K562 (cell line): ENCODE measurements at regions not wholly inside any gene's neighbourhood (a gene's known extent, or its start where the extent isn't known, plus 50 kb on each side); places are given as distances from the start of the nearest gene placed in this dataset.

Experiments
- ATAC-seq: fragments of 200-7000 bp; cut with Tn5 transposase; 3 replicates; pipeline ENCODE4 v1.9.1; 2020; ENCODE audit warnings: moderate library complexity
- BruUV-seq: library from RNA; stranded (reverse); fragments of 400-500 nt; replicated peaks from 2 replicates; lab custom pipeline; 2021; lab: Mats Ljungman, UMichigan
- CTCF ChIA-PET: fragments of 300-600 bp; formaldehyde crosslinking; extraction: SDS; loops from one replicate; lab custom pipeline; 2021; ENCODE audit warnings: low intra/inter-chr PET ratio; lab: Yijun Ruan, JAX
- POLR2A ChIA-PET: fragments of 300-600, 350-650 bp; sonication (Branson Sonifier 250); formaldehyde crosslinking; extraction: SDS; loops from one replicate; lab custom pipeline; 2021; ENCODE audit warnings: antibody characterized with exemption, inconsistent platforms; lab: Yijun Ruan, JAX
- DNase-seq, 4 experiments: peaks; one replicate each; pipeline versions ENCODE4 v3.0.0 to v3.0.0-alpha.2; 2011 to 2018; ENCODE audit warnings: low spot score in 3 of 4, mixed read lengths in 3 of 4; ENCODE audit errors: extremely low read depth in 1 of 4
- FAIRE-seq: peaks from 2 replicates; lab custom pipeline; 2011; peaks lifted over from hg19 to GRCh38; lab: Jason Lieb, UNC
- H2AFZ ChIP-seq: 2 replicates; pipeline ENCODE4 v1.6.0; 2011; ENCODE audit warnings: low read depth, low read length, control low read depth, inconsistent platforms
- H3K27ac ChIP-seq: fragments of 200-600 bp; 3 replicates; pipeline ENCODE4 v1.8.0; 2011; ENCODE audit warnings: low read depth, mild to moderate bottlenecking, control low read depth, inconsistent platforms, low read length, moderate library complexity, mixed read lengths; ENCODE audit errors: extremely low read depth
- H3K27me3 ChIP-seq, 2 experiments: fragments of 300-600 bp in 1 of 2; 2 replicates in 1 of 2; 3 replicates in 1 of 2; pipeline versions ENCODE4 v1.6.0 to v1.8.0; 2011; ENCODE audit warnings: inconsistent platforms in 2 of 2, low read length in 2 of 2, mild to moderate bottlenecking in 1 of 2, mixed read lengths in 1 of 2, moderate library complexity in 1 of 2; ENCODE audit not compliant: control insufficient read depth in 2 of 2, insufficient read depth in 2 of 2
- H3K36me3 ChIP-seq: fragments of 300-600 bp; 3 replicates; pipeline ENCODE4 v1.8.0; 2011; ENCODE audit warnings: mild to moderate bottlenecking, low read length, inconsistent platforms; ENCODE audit not compliant: control insufficient read depth, insufficient read depth
- H3K4me1 ChIP-seq, 2 experiments: fragments of 200-600 bp in 1 of 2; replicated peaks in 1 of 2; 2 replicates in 1 of 2; 3 replicates in 1 of 2; pipeline versions ENCODE4 v1.5.1 to v1.8.0; 2011; ENCODE audit warnings: inconsistent platforms in 2 of 2, low read length in 2 of 2, mild to moderate bottlenecking in 1 of 2, mixed read lengths in 1 of 2, moderate library complexity in 1 of 2; ENCODE audit not compliant: control insufficient read depth in 2 of 2, insufficient read depth in 2 of 2
- H3K4me2 ChIP-seq: 2 replicates; pipeline ENCODE4 v1.6.1; 2011; ENCODE audit warnings: low read length, control low read depth, inconsistent platforms, mixed read lengths; ENCODE audit not compliant: insufficient read depth
- H3K4me3 ChIP-seq: fragments of 200-600 bp; sonication (generic), shearing (Covaris generic); 2 replicates; pipeline ENCODE4 v1.5.1; 2016; ENCODE audit warnings: control low read depth, inconsistent platforms
- H3K79me2 ChIP-seq: fragments of 200-600 bp; 3 replicates; pipeline ENCODE4 v1.8.0; 2011; ENCODE audit warnings: low read length, inconsistent platforms; ENCODE audit not compliant: control insufficient read depth, insufficient read depth
- H3K9ac ChIP-seq, 2 experiments: 2 replicates each; pipeline versions ENCODE4 v1.6.0 to v1.6.1; 2011; ENCODE audit warnings: low read depth in 2 of 2, low read length in 2 of 2, control low read depth in 1 of 2, inconsistent platforms in 1 of 2, mild to moderate bottlenecking in 1 of 2, mixed read lengths in 1 of 2; ENCODE audit not compliant: insufficient read depth in 1 of 2
- H3K9me1 ChIP-seq: one replicate; pipeline ENCODE4 v1.6.0; 2011; ENCODE audit warnings: inconsistent platforms, mild to moderate bottlenecking, low read length, moderate library complexity; ENCODE audit not compliant: control insufficient read depth, insufficient read depth
- H3K9me3 ChIP-seq: replicated peaks from 2 replicates; pipeline ENCODE4 v1.5.1; 2011; ENCODE audit warnings: low read depth, low read length, inconsistent platforms; ENCODE audit not compliant: control insufficient read depth, insufficient read depth
- H4K20me1 ChIP-seq: replicated peaks from 2 replicates; pipeline ENCODE4 v1.6.1; 2011; ENCODE audit warnings: low read length, inconsistent platforms, mixed read lengths; ENCODE audit not compliant: control insufficient read depth, insufficient read depth
- CHD1 ChIP-seq: fragments of 200-600 bp; sonication (generic); IDR thresholded peaks from one replicate; pipeline ENCODE4 v1.6.1; 2012; ENCODE audit warnings: mild to moderate bottlenecking, moderate library complexity, low read length, inconsistent platforms
- CXXC5 ChIP-seq: fragments of 250-450 bp; sonication (Bioruptor Pico); IDR thresholded peaks from 2 replicates; pipeline ENCODE4 v1.8.0; 2022; ENCODE audit warnings: inconsistent platforms, mild to moderate bottlenecking, moderate library complexity
- FOXA3 ChIP-seq, 2 experiments: fragments of 450-650 bp in 1 of 2; sonication (generic) in 1 of 2; formaldehyde crosslinking; IDR thresholded peaks in 1 of 2; conservative IDR thresholded peaks in 1 of 2; 2 replicates each; pipeline versions ENCODE4 v1.4.0 to v1.8.0; 2020 to 2022; ENCODE audit warnings: mild to moderate bottlenecking in 2 of 2, missing genetic modification reagents in 1 of 2
- GABPB1 ChIP-seq: sonication (generic); formaldehyde crosslinking; IDR thresholded peaks from 2 replicates; pipeline ENCODE4 v1.8.0; 2022; ENCODE audit warnings: mild to moderate bottlenecking, missing genetic modification reagents
- HEY1 ChIP-seq: fragments of 250-450 bp; sonication (Bioruptor Pico); IDR thresholded peaks from 2 replicates; pipeline ENCODE4 v1.5.0; 2020; ENCODE audit warnings: mild to moderate bottlenecking, moderate library complexity, borderline replicate concordance
- HSF4 ChIP-seq: fragments of 250-450 bp; sonication (Bioruptor Pico); IDR thresholded peaks from 2 replicates; pipeline ENCODE4 v2.1.2; 2022; ENCODE audit warnings: mild to moderate bottlenecking, moderate library complexity, borderline replicate concordance
- NFYB ChIP-seq: IDR thresholded peaks from 2 replicates; pipeline ENCODE4 v1.6.1; 2011; ENCODE audit warnings: mild to moderate bottlenecking, moderate library complexity; ENCODE audit not compliant: insufficient read length; ENCODE audit errors: extremely low read depth
- NR3C1 ChIP-seq: sonication (generic); formaldehyde crosslinking; IDR thresholded peaks from 2 replicates; pipeline ENCODE4 v1.8.1; 2022; ENCODE audit warnings: missing genetic modification reagents
- PHF21A ChIP-seq: fragments of 450-650 bp; IDR thresholded peaks from 2 replicates; pipeline ENCODE4 v1.6.1; 2017; ENCODE audit warnings: low read depth, borderline replicate concordance
- RBFOX2 ChIP-seq: fragments of 200-400 bp; formaldehyde crosslinking; IDR thresholded peaks from 2 replicates; pipeline ENCODE4 v1.6.1; 2017; ENCODE audit warnings: low read depth, mild to moderate bottlenecking, low read length, moderate library complexity
- RBM22 ChIP-seq: fragments of 200-400 bp; formaldehyde crosslinking; IDR thresholded peaks from 2 replicates; pipeline ENCODE4 v1.6.1; 2018; ENCODE audit warnings: low read length, low read depth; ENCODE audit not compliant: poor library complexity, severe bottlenecking
- RUNX1 ChIP-seq: sonication (generic); IDR thresholded peaks from 2 replicates; pipeline ENCODE4 v1.6.1; 2016; ENCODE audit warnings: antibody characterized with exemption, low read depth
- SNIP1 ChIP-seq: fragments of 450-650 bp; IDR thresholded peaks from 2 replicates; pipeline ENCODE4 v1.7.1; 2017; ENCODE audit warnings: low read depth, mild to moderate bottlenecking
- ZC3H11A ChIP-seq: IDR thresholded peaks from 2 replicates; pipeline ENCODE4 v1.6.1; 2012; ENCODE audit warnings: low read depth, low read length, improper control_type of control experiment
- ZNF146 ChIP-seq: IDR thresholded peaks from one replicate; pipeline ENCODE4 v1.6.1; 2018; ENCODE audit warnings: missing compliant biosample characterization; ENCODE audit not compliant: unreplicated experiment
- ZNF436 ChIP-seq: fragments of 250-450, 450-650 bp; sonication (Bioruptor Pico); formaldehyde crosslinking; IDR thresholded peaks from 2 replicates; pipeline ENCODE4 v1.7.0; 2020; ENCODE audit warnings: mild to moderate bottlenecking
- ZNF586 ChIP-seq: fragments of 450-650 bp; formaldehyde crosslinking; conservative IDR thresholded peaks from 2 replicates; pipeline ENCODE4 v1.4.0; 2020; ENCODE audit warnings: mild to moderate bottlenecking, moderate library complexity
- WGBS: fragments of 100-300 bp; shearing (Covaris generic); methylation state at CpG from one replicate; pipeline ENCODE4 v1.1.6; 2016; ENCODE audit warnings: low coverage, mixed read lengths; ENCODE audit not compliant: insufficient coverage; ENCODE audit errors: missing lambda C conversion rate; 5-methylcytosine and 5-hydroxymethylcytosine counted together
- in situ Hi-C: fragments of 300-500 bp; cut with MboI; formaldehyde crosslinking; loops from 4 replicates; pipeline ENCODE4 v1.15.0; 2018; ENCODE audit warnings: inconsistent platforms, mixed read lengths
- intact Hi-C: fragments of 100-400 bp; cut with micrococcal nuclease; formaldehyde crosslinking; loops from 2 replicates; pipeline ENCODE4 v1.14.2; 2022
- TF ChIP-seq, protein P1 (sequence below): fragments of 450-650 bp; formaldehyde crosslinking; IDR thresholded peaks from 2 replicates; pipeline ENCODE4 v1.4.0; 2022; ENCODE audit warnings: missing genetic modification characterization

GRCh38 chr14:82192387-82192786 is 658.7 kb upstream of the SEL1L start:
- no peak overlapping the region for H3K4me3 ChIP-seq
- in situ Hi-C loops: no loop called here
- no peaks in the 10 kb centered on the region for H3K79me2 ChIP-seq
- H3K27ac ChIP-seq: no peak overlapping the region
- CTCF ChIA-PET: no interaction called here
- no peaks in the 10 kb centered on the region for H4K20me1 ChIP-seq
- DNase-seq (no peak), ATAC-seq (no peak), FAIRE-seq (no peak)
- H3K9ac ChIP-seq: no peak overlapping the region
- intact Hi-C loops: no loop called here
- WGBS: 4% methylated on average over 2 of the region's 2 CpGs
- TF ChIP-seq CHD1 (no peak), RBFOX2 (no peak), NR3C1 (CRISPR knock-in tag) (no peak), NFYB (no peak), ZNF586 (CRISPR knock-in tag) (no peak), ZNF436 (CRISPR knock-in tag) (no peak), ZC3H11A (no peak), ZNF146 (no peak), HEY1 (CRISPR knock-in tag) (no peak), PHF21A (no peak), RUNX1 (no peak), RBM22 (no peak), CXXC5 (CRISPR knock-in tag) (no peak), HSF4 (CRISPR knock-in tag) (no peak), SNIP1 (no peak), FOXA3 (CRISPR knock-in tag; conservative IDR thresholded peaks at IDR 0.05 in 1 of 2, IDR thresholded peaks at IDR 0.05 in 1 of 2) (no peak), GABPB1 (CRISPR knock-in tag) (no peak)
- TF ChIP-seq, protein P1, sequence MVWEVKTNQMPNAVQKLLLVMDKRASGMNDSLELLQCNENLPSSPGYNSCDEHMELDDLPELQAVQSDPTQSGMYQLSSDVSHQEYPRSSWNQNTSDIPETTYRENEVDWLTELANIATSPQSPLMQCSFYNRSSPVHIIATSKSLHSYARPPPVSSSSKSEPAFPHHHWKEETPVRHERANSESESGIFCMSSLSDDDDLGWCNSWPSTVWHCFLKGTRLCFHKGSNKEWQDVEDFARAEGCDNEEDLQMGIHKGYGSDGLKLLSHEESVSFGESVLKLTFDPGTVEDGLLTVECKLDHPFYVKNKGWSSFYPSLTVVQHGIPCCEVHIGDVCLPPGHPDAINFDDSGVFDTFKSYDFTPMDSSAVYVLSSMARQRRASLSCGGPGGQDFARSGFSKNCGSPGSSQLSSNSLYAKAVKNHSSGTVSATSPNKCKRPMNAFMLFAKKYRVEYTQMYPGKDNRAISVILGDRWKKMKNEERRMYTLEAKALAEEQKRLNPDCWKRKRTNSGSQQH: no peak
- POLR2A ChIA-PET: no interaction called here
- no peaks in the 10 kb centered on the region for H3K9me3 ChIP-seq
- no peaks in the 10 kb centered on the region for H3K9me1 ChIP-seq
- H3K4me2 ChIP-seq: no peak overlapping the region
- no TSS peak for BruUV-seq
- H3K4me1 ChIP-seq: no peaks in the 10 kb centered on the region
- no peak overlapping the region for H2AFZ ChIP-seq
- H3K27me3 ChIP-seq: no peaks in the 10 kb centered on the region
- no peaks in the 10 kb centered on the region for H3K36me3 ChIP-seq
